PC-3 (cell line): ENCODE measurements at regions not wholly inside any gene's neighbourhood (a gene's known extent, or its start where the extent isn't known, plus 50 kb on each side); places are given as distances from the start of the nearest gene placed in this dataset.

Source experiments
- EZH2 ChIP-seq: fragments of 300-600 bp; sonication (generic); IDR thresholded peaks from one replicate; pipeline ENCODE4 v1.6.1; 2017; ENCODE audit warnings: antibody characterized with exemption, mild to moderate bottlenecking, low read length; ENCODE audit not compliant: unreplicated experiment
- EZH2phosphoT487 ChIP-seq: fragments of 300-600 bp; sonication (generic); IDR thresholded peaks from 2 replicates; pipeline ENCODE4 v1.6.1; 2018; ENCODE audit warnings: mild to moderate bottlenecking, antibody characterized with exemption, low read length, borderline replicate concordance
- TF ChIP-seq, protein P1 (sequence below): fragments of 300-600 bp; sonication (generic); conservative IDR thresholded peaks from 2 replicates; pipeline ENCODE4 v1.5.1; 2017; ENCODE audit warnings: antibody characterized with exemption, low read depth, mild to moderate bottlenecking, low read length

DNA sequence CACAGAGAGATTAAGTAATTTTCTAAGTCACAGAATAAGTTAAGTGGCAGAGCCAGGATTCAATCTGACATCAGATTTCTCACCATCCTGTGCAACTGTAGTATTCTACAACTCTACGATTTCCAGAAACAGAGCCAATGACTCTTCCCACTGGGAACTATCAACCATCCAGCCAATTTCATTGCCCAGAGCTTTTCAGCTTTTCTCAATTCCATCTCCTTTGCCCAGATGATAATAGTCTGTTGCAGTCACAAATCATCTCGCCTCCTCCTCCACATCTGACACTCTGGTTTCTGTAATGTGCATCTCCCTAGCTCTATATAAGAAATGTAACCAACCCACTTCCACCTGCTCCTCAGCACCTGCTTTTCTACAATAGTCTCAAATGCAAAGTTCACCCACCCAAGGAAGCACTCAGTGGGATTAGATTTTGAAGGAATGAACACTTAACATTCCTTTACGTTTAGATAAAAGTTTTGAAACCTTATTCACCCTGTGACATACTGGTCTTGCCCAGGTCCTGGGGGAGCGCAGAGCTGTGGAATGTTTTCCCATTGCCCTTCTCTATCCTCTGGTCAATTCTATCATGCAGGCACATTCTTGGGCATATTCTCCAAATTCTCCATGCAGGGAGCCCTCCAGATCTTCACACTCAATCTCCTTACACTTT, 167.8 kb upstream of the ASIC2 start:
- TF ChIP-seq, protein P1, sequence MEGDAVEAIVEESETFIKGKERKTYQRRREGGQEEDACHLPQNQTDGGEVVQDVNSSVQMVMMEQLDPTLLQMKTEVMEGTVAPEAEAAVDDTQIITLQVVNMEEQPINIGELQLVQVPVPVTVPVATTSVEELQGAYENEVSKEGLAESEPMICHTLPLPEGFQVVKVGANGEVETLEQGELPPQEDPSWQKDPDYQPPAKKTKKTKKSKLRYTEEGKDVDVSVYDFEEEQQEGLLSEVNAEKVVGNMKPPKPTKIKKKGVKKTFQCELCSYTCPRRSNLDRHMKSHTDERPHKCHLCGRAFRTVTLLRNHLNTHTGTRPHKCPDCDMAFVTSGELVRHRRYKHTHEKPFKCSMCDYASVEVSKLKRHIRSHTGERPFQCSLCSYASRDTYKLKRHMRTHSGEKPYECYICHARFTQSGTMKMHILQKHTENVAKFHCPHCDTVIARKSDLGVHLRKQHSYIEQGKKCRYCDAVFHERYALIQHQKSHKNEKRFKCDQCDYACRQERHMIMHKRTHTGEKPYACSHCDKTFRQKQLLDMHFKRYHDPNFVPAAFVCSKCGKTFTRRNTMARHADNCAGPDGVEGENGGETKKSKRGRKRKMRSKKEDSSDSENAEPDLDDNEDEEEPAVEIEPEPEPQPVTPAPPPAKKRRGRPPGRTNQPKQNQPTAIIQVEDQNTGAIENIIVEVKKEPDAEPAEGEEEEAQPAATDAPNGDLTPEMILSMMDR, result no peak
- TF ChIP-seq EZH2, result no peak
- no peak for TF ChIP-seq EZH2phosphoT487
